Testis (tissue), 2 donors: ENCODE measurements at regions not wholly inside any gene's neighbourhood (a gene's known extent, or its start where the extent isn't known, plus 50 kb on each side); places are given as distances from the start of the nearest gene placed in this dataset.

Experiments used
- POLR2A ChIP-seq: fragments of 450-650 bp; IDR thresholded peaks from one replicate; pipeline ENCODE4 v1.6.1; 2017; ENCODE audit warnings: antibody characterized with exemption, mild to moderate bottlenecking, moderate library complexity
- TF ChIP-seq, protein P1 (sequence below), 3 experiments: fragments of 450-650 bp in 2 of 3; fragments of 200-600 bp in 1 of 3; sonication (generic) in 1 of 3; IDR thresholded peaks; one replicate each; pipeline ENCODE4 v1.5.1; 2016 to 2019; ENCODE audit warnings: antibody characterized with exemption in 3 of 3, mild to moderate bottlenecking in 2 of 3, moderate library complexity in 1 of 3

DNA sequence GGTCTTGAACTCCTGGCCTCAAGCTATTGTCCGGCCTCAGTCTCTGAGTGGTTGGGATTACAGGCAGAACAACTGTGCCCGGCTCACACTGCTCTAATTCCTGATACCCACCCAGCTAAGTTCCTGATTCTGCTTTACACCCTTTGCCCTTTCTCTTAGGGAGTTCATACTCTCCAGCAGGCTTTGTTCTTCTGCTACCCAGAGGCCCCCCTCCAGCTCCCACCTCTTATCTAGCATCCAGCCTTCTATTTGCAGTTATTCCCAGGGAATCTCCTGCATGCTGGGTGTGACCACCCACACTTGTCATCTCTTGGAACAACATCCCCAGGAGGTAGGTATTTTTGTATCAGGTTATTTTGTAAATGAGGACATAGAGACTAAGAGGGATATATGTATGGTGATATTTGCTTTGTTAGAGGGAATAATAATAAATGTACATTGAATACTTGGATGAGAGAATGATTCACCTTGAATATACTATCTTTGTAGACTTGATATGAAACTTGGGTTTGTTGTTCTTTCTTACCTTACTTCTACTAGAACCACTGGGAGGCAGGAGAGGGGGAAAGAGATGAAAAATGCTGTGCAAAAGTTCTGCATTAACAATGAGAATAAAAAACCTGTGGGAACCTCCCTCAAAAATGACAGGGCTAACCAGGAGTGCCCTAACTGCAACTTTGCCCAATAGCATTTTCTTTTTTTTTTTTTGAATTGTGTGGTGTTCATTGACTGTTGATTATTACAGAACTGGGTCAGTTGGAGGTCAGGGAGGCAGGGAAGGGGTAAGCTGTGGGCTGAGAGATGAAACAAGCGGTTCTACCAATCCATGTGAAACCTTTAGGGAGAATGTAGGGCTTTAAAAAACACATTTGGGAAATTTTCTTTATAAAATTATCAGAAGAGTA lies 157.4 kb downstream of the SPRY1 start:
- TF ChIP-seq POLR2A, result no peak
- TF ChIP-seq, protein P1, sequence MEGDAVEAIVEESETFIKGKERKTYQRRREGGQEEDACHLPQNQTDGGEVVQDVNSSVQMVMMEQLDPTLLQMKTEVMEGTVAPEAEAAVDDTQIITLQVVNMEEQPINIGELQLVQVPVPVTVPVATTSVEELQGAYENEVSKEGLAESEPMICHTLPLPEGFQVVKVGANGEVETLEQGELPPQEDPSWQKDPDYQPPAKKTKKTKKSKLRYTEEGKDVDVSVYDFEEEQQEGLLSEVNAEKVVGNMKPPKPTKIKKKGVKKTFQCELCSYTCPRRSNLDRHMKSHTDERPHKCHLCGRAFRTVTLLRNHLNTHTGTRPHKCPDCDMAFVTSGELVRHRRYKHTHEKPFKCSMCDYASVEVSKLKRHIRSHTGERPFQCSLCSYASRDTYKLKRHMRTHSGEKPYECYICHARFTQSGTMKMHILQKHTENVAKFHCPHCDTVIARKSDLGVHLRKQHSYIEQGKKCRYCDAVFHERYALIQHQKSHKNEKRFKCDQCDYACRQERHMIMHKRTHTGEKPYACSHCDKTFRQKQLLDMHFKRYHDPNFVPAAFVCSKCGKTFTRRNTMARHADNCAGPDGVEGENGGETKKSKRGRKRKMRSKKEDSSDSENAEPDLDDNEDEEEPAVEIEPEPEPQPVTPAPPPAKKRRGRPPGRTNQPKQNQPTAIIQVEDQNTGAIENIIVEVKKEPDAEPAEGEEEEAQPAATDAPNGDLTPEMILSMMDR (IDR thresholded peaks at IDR 0.05), result no peak
